ENCODE measurements at regions not wholly inside any gene's neighbourhood (a gene's known extent, or its start where the extent isn't known, plus 50 kb on each side); places are given as distances from the start of the nearest gene placed in this dataset.

- TF ChIP-seq EZH2 (IDR thresholded peaks at IDR 0.05) (no peak), CTCF (IDR thresholded peaks at IDR 0.05) (no peak), EZH2phosphoT487 (IDR thresholded peaks at IDR 0.05) (no peak)
Observed at GRCh38 chr10:128994598-128995143, 472.4 kb upstream of the MGMT start.
